ENCODE measurements at regions not wholly inside any gene's neighbourhood (a gene's known extent, or its start where the extent isn't known, plus 50 kb on each side); places are given as distances from the start of the nearest gene placed in this dataset.

GRCh38 chr4:29521281-29521680, 1198.9 kb upstream of the PCDH7 start:
- intact Hi-C loops (cut with DNase I): no loop called here
- ATAC-seq (no peak), DNase-seq (no peak)

- intact Hi-C loops (cut with DNase I): no loop called here
- DNase-seq: no peak
- no peak for ATAC-seq
Measured at GRCh38 chr4:29536745-29537144, 1183.4 kb upstream of the PCDH7 start.

DNA sequence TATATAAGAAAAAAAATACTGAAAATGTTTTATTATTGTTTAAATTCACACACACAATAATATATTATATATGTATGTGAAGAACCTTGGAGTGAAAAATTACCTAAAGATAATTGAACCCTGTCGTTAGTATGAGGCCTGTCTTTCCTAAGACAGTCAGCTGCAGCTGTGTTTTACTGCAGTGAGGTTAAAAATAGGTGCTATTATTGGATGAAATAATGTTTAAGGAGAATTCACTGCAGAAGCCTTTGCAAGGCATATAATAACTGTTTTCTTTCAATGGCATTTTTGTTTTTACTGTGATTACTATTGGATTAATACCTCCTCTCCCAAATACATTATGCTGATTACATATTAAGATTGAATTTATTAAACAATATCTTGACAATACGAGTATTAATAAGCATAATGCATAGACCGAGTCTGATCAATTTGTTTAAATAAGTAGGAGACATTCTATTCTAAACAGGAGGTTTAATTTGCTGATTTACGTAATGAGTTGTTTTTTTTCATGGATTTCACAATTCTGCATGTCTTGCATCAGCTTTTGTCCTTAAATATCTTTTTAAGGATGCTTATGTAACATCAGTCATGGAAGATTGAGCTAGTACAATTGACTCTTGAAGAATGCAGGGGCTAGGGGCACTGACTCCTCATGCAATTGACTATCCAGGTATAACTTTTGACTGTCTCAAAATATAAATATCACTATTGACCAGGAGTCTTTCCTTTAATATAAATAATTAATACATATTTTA, 1181.1 kb upstream of the PCDH7 start:
- no peak for ATAC-seq
- DNase-seq: no peak
- intact Hi-C loops (cut with DNase I): no loop called here

- ATAC-seq (no peak), DNase-seq (no peak)
- intact Hi-C loops (cut with DNase I): no loop called here
Measured at GRCh38 chr4:29540439-29541102, 1179.6 kb upstream of the PCDH7 start.

DNA sequence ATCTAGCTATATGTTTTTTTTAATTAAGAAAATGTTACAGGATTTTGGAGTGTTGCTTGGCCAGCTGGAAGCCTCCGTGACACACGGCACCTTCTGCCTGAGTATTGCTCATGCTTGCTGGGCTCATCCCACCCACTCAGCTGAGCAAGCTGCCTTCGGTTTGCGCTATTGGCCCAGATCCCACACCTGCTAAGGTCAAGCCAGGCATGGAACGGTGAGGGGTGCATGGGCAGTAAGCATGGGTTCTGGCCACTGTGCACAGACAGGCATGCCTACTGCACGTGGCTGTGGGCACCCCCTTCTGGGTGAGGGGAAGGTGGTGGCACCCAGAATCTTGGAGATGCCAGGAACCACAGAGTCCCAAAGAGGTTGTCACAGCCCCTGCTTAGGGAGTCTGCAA, 1178.4 kb upstream of the PCDH7 start:
- DNase-seq: no peak
- no peak for ATAC-seq
- intact Hi-C loops (cut with DNase I): no loop called here

DNA sequence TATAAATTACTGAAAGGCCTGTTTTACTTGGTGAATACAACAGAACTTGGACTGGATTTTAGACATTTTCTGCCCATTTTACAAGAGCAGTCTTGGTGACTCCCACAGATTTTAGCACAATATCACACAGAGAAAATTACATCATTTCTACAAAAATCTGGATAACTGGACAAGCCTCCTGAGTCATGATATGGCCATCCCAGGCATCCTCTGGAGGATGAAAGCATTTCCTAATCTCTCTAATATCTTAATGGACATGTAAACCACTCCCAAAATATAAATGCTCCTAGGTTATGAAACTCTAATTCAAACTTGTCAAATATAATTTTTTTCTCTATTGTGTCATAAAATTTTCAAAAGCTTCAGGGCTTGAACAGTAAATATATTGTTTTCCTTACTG, 1170.8 kb upstream of the PCDH7 start:
- ATAC-seq (peak in 1 of 2 donors; percentile 75), DNase-seq (no peak)
- intact Hi-C loops (cut with DNase I): no loop called here

GRCh38 chr4:29551821-29552220, 1168.3 kb upstream of the PCDH7 start:
- intact Hi-C loops (cut with DNase I): no loop called here
- ATAC-seq: no peak
- DNase-seq: no peak

GRCh38 chr4:29553846-29554245, 1166.3 kb upstream of the PCDH7 start:
- intact Hi-C loops (cut with DNase I): no loop called here

DNA sequence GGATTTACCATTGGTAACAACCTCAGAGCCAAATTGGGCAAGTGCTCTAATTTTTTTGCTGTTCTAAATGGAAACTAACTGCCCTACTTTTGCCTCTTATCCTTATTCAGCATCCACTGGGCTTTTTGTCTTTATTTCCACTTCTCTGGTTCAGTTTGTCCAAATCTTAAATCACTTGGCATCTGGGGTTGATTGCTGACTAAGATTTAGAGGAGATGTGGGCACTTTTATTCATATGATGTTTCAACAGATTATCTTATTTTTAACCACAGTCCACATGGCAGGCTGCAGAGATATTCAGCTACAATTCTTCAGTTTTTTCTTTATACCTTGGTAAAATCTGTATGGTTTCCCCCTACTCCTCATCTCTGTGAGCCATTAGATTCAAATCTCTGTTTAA, 1161.4 kb upstream of the PCDH7 start:
- no peak for ATAC-seq

More at GRCh38 chr4:29553846-29554245, 1166.3 kb upstream of the PCDH7 start:
- ATAC-seq (peak in 1 of 2 donors; percentile 49), DNase-seq (no peak)

GRCh38 chr4:29559286-29559685, 1160.9 kb upstream of the PCDH7 start:
- DNase-seq (no peak), ATAC-seq (no peak)
- intact Hi-C loops (cut with DNase I): no loop called here

More for the DNA sequence above, 1161.4 kb upstream of the PCDH7 start:
- intact Hi-C loops (cut with DNase I): no loop called here
- DNase-seq: no peak

DNA sequence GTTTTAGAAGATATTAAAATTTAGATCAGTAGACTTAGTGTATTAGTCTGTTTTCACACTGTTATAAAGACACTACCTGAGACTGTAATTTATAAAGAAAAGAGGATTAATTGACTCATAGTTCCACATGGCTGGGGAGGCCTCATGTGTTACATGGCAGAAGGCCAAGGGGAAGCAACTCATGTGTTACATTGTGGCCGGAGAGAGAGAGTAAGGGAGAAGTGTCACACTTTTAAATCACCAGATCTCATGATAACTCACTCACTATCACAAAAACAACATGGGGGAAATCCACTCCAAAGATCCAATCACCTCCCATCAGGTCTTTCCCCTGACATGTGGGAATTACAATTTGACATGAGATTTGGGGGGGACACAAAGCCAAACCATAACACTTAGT, 1159.7 kb upstream of the PCDH7 start:
- ATAC-seq (no peak), DNase-seq (no peak)
- intact Hi-C loops (cut with DNase I): no loop called here

GRCh38 chr4:29565256-29565655, 1154.9 kb upstream of the PCDH7 start:
- DNase-seq: no peak
- intact Hi-C loops (cut with DNase I): no loop called here
- ATAC-seq: no peak

GRCh38 chr4:29566371-29566770, 1153.8 kb upstream of the PCDH7 start:
- DNase-seq (no peak), ATAC-seq (no peak)
- intact Hi-C loops (cut with DNase I): no loop called here

DNA sequence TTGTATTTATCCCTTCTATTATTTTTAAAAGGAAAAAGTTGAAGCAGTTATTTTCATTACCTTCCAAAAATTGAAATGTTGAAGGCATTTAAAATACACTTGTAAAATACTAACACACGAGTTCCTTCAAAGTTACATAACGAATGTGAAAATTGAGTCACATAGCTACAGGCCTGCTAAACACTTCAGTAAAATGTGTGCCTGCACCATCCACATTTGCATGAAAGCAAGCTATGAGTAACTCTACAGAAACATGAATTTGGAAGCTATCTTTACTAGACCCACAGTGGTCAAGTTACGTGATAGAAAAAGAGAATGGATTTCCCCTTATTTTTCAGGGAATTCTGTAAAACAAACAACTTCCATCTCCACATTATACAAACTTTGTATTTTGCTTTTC, 1148.8 kb upstream of the PCDH7 start:
- ATAC-seq: no peak
- DNase-seq: no peak
- intact Hi-C loops (cut with DNase I): no loop called here

DNA sequence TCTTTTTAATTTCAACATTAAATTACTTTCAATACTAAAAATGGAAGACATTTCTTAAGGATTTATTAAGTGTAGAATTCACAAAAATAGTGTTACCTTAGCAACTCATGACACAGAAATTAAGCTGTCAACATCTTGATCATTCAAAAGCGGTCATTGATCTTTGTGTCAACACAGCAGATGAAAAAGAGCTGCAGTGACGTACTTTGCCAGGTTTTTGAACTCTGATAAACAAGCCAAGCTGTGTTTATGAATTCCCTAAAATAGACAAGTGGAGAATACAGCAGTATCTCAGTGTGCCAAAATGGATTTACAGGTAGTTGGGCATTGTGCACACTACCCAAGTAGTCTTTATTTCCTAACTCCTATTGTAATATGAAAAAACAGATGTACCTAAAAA, 1141.8 kb upstream of the PCDH7 start:
- DNase-seq (no peak), ATAC-seq (no peak)
- intact Hi-C loops (cut with DNase I): no loop called here

GRCh38 chr4:29581457-29581856, 1138.7 kb upstream of the PCDH7 start:
- DNase-seq (peak; percentile 25), ATAC-seq (peak; percentile 82 to 90)
- intact Hi-C loops (cut with DNase I): no loop called here

GRCh38 chr4:29588617-29589016, 1131.6 kb upstream of the PCDH7 start:
- DNase-seq (no peak), ATAC-seq (no peak)
- intact Hi-C loops (cut with DNase I): no loop called here

- ATAC-seq (no peak), DNase-seq (no peak)
- intact Hi-C loops (cut with DNase I): no loop called here
Measured at GRCh38 chr4:29596228-29596627, 1123.9 kb upstream of the PCDH7 start.

GRCh38 chr4:29619168-29619567, 1101.0 kb upstream of the PCDH7 start:
- intact Hi-C loops (cut with DNase I): no loop called here
- no peak for DNase-seq
- ATAC-seq: no peak

GRCh38 chr4:29632199-29632598, 1088.0 kb upstream of the PCDH7 start:
- intact Hi-C loops (cut with DNase I): no loop called here
- ATAC-seq (no peak), DNase-seq (no peak)

DNA sequence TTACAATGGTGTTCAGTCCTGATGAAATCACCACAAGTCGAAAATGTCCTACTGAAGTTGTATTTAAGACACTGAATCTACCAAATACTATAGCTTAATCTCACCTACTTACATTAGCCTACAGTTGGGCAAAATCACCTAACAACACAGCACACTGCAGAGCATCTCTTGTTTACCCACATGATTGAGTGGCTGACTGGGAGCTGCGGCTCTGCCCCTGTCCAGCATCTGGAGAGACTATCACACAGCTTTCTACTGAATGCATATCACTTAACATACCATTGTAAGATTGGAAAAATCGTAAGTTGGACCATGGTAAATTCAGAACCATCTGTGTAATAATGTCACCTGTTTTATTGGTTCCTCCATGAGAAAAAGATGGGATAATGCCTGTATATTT, 1083.2 kb upstream of the PCDH7 start:
- ATAC-seq (no peak), DNase-seq (no peak)
- intact Hi-C loops (cut with DNase I): no loop called here

Measured in left cardiac atrium (tissue), 4 donors.